ENCODE measurements at regions not wholly inside any gene's neighbourhood (a gene's known extent, or its start where the extent isn't known, plus 50 kb on each side); places are given as distances from the start of the nearest gene placed in this dataset.

DNA sequence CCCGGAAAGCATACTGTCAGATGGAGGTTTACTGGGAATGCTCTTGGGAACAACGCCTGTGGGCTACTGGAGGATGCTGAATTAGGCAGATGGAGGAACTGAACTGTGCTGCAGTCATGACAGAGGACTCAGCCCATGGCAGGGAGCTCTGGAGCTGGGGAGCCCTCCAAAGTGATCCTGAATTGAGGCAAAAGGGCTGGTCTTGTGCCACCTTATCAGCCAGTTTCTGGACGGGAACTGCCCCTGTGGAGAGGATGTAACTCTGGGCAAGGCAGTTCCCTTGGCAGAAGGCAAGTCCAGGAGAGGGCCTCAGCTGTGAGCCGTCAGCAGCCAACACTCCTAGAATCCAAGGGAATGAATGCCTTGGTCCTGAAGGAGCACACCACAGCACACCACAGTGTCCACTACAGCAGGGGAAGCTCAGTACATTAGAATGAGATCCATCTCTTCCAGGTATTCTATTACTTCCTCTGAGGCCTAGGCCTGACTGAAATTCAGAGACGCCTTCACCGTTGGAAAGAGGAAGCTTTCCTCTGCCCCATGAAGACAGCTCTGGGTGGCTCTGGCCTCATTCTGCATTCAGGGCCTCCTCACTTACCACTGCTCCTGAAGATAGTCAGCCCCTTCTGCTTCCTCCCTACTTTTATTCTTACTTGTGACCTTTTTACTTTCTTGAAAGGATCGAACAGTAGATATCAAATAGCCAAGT is 139.6 kb upstream of the GPR26 start:
- no peak for DNase-seq (ENCODE audit: low read depth)

DNA sequence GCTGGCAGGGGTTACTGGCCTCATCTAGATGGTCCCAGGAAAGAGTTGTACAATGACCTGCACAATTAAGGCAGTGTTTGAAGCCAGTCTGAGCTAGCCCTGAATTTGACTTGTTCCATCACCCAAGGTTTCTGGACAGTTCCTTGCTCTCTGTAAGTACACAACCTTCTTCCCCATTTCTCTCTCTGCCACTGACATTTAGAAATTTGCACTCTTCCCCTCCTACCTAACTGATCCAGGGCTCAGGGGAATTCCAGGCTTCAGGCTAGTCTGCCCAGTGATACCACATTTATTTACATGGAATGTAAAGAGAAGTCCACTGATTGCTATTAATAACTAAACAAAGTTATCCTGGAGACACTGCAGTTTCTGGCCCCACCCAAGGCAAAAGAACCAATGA is 139.0 kb upstream of the GPR26 start:
- no peak for DNase-seq (ENCODE audit: low read depth)

DNA sequence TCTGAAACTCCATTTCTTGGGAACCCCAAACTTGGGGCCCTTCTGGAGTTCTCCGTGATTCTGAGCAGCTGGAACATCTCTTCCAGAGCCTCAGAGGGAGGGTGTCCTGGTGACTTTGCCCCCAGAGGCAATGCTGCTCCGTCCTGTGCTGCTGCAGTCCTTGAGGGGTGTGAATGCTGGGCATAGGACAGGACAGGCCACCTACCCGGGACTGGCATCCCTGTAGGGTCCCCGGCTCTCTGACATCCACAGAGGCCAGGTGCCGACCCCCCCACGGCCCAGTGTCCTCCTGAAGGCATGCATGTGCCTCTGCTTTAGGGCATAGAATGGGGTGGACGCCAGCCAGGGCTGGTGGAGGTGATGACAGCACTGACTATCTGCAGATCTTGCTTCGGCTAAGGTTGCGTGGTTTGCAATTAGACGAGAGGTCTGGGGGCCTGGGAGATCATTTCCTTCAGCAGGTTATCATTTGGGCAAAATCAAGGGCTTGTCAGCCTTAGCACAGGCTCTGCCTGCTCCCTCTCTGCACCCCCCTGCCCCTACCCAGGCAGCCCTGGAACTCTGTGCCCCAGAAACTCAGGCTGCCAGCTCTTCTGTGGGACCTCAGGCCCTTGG is 136.9 kb upstream of the GPR26 start:
- no peak for DNase-seq (ENCODE audit: low read depth)

- no peak for DNase-seq (ENCODE audit: low read depth)
These were observed 135.8 kb upstream of the GPR26 start for GRCh38 chr10:123530166-123530870.

DNA sequence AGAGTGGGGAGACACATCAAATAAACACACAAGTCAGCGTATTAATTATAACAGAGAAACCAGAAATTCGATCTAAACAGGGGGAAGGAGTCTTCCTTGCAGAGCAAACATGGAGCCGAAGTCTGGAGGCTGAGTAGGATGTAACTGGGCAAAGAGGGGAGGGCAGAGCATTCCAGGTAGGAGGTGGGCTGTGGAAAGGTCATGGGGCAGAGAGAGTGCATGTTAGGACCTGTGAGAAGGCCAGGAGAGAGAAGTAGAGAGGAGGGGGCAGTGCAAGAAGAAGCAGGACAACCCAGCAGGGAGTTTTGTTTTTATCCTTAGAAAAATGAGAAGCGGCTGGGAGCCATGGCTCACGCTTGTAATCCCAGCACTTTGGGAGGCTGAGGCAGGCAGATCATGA is 130.8 kb upstream of the GPR26 start:
- DNase-seq (ENCODE audit: low read depth), result no peak

GRCh38 chr10:123536176-123536845 is 129.8 kb upstream of the GPR26 start:
- no peak for DNase-seq (ENCODE audit: low read depth)

- DNase-seq (ENCODE audit: low read depth), result no peak
These were observed 128.8 kb upstream of the GPR26 start for GRCh38 chr10:123537188-123537961.

GRCh38 chr10:123538401-123539320 is 127.5 kb upstream of the GPR26 start:
- DNase-seq (ENCODE audit: low read depth), result no peak

GRCh38 chr10:123544986-123545385 is 121.2 kb upstream of the GPR26 start:
- no peak for DNase-seq (ENCODE audit: low read depth)

DNA sequence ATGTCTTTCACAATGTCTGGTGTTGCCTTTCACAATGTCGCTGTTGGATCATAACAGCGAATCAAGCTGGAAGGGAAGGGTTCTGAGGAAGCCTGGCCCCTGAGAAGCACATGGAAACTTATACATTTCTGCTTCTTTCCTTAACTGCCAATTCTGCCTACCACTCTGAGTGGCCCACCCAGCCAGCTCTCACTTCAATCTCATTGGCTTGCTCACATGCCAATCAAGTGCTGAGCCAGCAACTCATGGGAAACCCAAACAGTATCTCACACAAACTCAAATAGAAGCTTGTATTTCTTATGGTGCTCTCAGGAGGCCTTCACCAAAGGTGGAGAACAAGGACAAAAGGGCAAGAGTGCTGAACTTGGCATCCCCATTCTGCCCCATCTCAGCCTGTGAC is 117.4 kb upstream of the GPR26 start:
- DNase-seq (ENCODE audit: low read depth), result no peak

GRCh38 chr10:123549761-123550454 is 116.2 kb upstream of the GPR26 start:
- no peak for DNase-seq (ENCODE audit: low read depth)

DNA sequence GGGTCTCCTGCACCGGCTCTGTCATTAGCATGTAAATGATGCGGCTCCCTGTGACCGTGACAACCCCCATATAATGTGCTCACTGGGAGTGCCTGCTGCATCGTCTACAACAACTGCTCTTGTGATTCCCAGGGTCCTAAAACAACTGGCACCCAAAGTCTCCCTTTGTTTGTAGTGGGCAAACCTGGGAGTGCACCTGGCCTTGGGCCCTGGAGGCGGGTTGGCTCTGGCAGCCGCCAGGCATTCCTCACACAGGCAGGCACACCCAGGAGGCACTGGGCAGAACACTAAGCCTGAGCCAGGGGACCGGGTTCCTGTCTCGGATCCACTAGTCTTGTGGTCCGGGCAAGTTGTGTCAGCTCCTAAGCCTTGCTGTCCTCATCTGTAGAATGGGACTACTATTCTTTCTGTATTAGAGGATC is 115.5 kb upstream of the GPR26 start:
- no peak for DNase-seq (ENCODE audit: low read depth)

GRCh38 chr10:123551259-123551658 is 114.9 kb upstream of the GPR26 start:
- DNase-seq (ENCODE audit: low read depth), result no peak

- DNase-seq (ENCODE audit: low read depth), result no peak
These were observed 113.2 kb upstream of the GPR26 start for GRCh38 chr10:123552760-123553554.

GRCh38 chr10:123553810-123554430 is 112.2 kb upstream of the GPR26 start:
- DNase-seq (ENCODE audit: low read depth), result no peak

DNA sequence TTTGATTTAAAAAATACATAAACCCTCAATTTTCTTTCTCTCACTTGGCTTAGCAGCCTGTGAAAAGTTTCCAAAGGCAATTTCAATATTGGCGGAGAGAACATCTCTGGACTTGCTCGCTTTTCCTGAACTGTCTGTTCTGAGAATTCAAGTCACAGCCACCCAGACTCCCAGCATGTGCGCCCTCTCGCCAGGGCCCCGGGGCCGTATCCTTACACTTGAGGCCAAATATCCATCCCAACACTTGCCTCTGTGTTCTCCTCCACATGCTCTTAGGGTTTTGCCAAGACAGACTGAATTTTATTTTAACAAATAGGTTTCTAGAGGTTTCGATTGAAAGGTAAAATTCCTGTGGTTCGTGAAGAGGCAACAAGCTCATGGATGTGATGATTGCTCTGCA is 111.5 kb upstream of the GPR26 start:
- no peak for DNase-seq (ENCODE audit: low read depth)

- DNase-seq (ENCODE audit: low read depth), result no peak
These were observed 110.5 kb upstream of the GPR26 start for GRCh38 chr10:123555616-123556015.

DNA sequence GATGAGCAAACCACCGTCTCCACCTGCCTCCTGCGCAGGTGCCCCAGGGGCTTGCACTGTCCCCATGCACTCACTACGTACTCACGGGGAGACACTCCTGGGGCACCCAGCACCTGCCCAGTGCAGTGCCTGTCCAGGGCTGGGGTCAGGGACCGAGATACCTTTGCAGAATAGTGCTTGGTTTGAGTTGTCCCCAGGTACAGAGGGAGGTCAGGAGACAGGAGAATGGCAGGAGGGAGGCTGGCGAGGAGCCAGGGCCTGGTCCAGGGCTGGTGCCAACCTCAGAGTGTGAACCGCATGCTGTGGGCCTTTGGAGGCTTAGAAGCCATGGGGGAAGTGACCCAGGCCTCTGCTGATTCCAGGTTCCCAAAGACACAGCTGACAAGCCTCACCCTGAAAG is 110.1 kb upstream of the GPR26 start:
- DNase-seq (ENCODE audit: low read depth), result no peak

- no peak for DNase-seq (ENCODE audit: low read depth)
These were observed 109.4 kb upstream of the GPR26 start for GRCh38 chr10:123556736-123557135.

Measured in stimulated activated CD4-positive, alpha-beta T cell treated with anti-CD3 and anti-CD28 coated beads, Interleukin-2, amount 100 ng/mL, for 4 hours (primary cell).